ENCODE measurements at regions not wholly inside any gene's neighbourhood (a gene's known extent, or its start where the extent isn't known, plus 50 kb on each side); places are given as distances from the start of the nearest gene placed in this dataset.

DNA sequence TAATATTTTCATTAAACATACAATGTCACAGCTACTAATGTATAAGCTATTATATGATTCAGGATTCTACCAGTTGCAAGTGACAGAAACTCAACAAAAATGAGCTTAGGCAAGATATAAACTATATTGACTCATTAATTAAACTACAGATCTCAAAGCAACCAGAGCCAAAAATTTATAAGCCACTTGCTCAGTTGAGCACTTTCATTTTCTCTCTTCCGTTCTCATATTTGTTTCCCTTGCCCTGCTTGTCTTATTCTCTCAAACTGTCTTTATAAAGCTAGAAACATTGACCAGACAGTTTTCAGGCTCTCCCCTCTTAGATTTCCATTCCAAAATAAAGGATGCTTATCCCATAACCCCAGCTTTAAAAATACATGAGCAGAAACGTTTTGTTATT lies 60.2 kb upstream of the DGKB start:
- DNase-seq: no peak

GRCh38 chr7:14960721-14961120 lies 58.2 kb upstream of the DGKB start:
- DNase-seq: no peak

- DNase-seq: no peak
These were observed 56.8 kb upstream of the DGKB start for GRCh38 chr7:14959339-14959738.

DNA sequence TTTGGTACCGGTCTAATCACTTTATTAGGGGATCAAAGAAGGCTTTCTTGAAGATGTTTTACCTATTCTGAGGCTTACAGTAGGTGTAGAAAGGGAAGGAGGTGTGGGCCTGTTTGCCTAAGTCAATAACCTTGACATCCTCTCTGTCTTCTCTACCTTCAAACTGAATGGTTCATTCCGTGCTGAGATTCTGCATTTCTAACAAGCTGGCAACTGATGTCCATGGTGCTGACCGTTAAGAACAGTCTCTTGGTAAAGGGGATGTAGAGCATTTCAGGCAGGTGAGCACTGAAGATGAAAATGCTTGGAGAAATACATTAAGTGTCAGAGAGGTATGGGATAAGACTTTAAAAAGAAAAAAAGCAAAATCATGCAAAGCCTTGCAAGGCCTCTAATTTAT lies 51.5 kb upstream of the DGKB start:
- DNase-seq: no peak

All from NCI-H510A (cell line).